Natural killer cell (primary cell): ENCODE measurements at regions not wholly inside any gene's neighbourhood (a gene's known extent, or its start where the extent isn't known, plus 50 kb on each side); places are given as distances from the start of the nearest gene placed in this dataset.

Experiments used
- ATAC-seq, 3 donors: fragments of 150-1000 bp in 2 of 3; fragments of 200-7000 bp in 1 of 3; cut with Tn5 transposase; 1 replicate in 1 of 3; 2 replicates in 2 of 3; pipeline ENCODE4 v1.10.0; 2021; ENCODE audit warnings: mild to moderate bottlenecking in 2 of 3, moderate library complexity in 2 of 3
- DNase-seq, 2 donors: peaks; one replicate each; pipeline versions ENCODE4 v3.0.0 to v3.0.0-alpha.2; 2013 to 2021; ENCODE audit warnings: mixed read lengths in 1 of 2
- H3K27ac ChIP-seq: one replicate; pipeline ENCODE4 v1.5.1; 2013; ENCODE audit warnings: mild to moderate bottlenecking, low read length
- H3K27me3 ChIP-seq: one replicate; pipeline ENCODE4 v1.6.1; 2013; ENCODE audit warnings: low read length; ENCODE audit not compliant: control insufficient read depth, insufficient read depth
- H3K36me3 ChIP-seq: one replicate; pipeline ENCODE4 v1.6.1; 2013; ENCODE audit warnings: low read length; ENCODE audit not compliant: control insufficient read depth, insufficient read depth
- H3K4me1 ChIP-seq: one replicate; pipeline ENCODE4 v1.6.1; 2013; ENCODE audit warnings: low read length; ENCODE audit not compliant: control insufficient read depth, insufficient read depth
- H3K4me3 ChIP-seq: one replicate; pipeline ENCODE4 v1.5.1; 2013; ENCODE audit warnings: low read length
- H3K9me3 ChIP-seq: one replicate; pipeline ENCODE4 v1.6.1; 2013; ENCODE audit warnings: low read length; ENCODE audit not compliant: control insufficient read depth, insufficient read depth
- H3K27ac Mint-ChIP-seq, 2 donors: one replicate each; pipeline ENCODE4 v1.8.0; 2022; ENCODE audit warnings: mild to moderate bottlenecking in 2 of 2, mixed read lengths in 2 of 2, moderate library complexity in 1 of 2
- H3K27me3 Mint-ChIP-seq, 2 donors: one replicate each; pipeline ENCODE4 v1.8.0; 2022; ENCODE audit warnings: low read depth in 2 of 2, mixed read lengths in 2 of 2
- H3K36me3 Mint-ChIP-seq: one replicate; pipeline ENCODE4 v1.8.0; 2022; ENCODE audit warnings: mixed read lengths
- H3K4me1 Mint-ChIP-seq, 2 donors: one replicate each; pipeline ENCODE4 v1.8.0; 2022; ENCODE audit warnings: mixed read lengths in 2 of 2
- H3K4me3 Mint-ChIP-seq: one replicate; pipeline ENCODE4 v1.8.0; 2022; ENCODE audit warnings: mild to moderate bottlenecking, moderate library complexity, mixed read lengths
- H3K9me3 Mint-ChIP-seq, 2 donors: one replicate each; pipeline ENCODE4 v1.8.0; 2022; ENCODE audit warnings: mixed read lengths in 2 of 2
- WGBS: methylation state at CpG from one replicate; pipeline ENCODE4 v1.1.7; 2013; ENCODE audit warnings: missing lambda C conversion rate; ENCODE audit not compliant: insufficient coverage; 5-methylcytosine and 5-hydroxymethylcytosine counted together
- intact Hi-C: fragments of 100-400 bp; cut with micrococcal nuclease; formaldehyde crosslinking; loops from one replicate; pipeline ENCODE4 v1.14.2; 2022
- TF ChIP-seq, protein P1 (sequence below): fragments of 200-600 bp; IDR thresholded peaks from one replicate; pipeline ENCODE4 v1.8.0; 2022; ENCODE audit warnings: antibody characterized with exemption

GRCh38 chr6:140912686-140913085 is 1220.0 kb upstream of the GJE1 start:
- no peak for ATAC-seq
- H3K27me3 ChIP-seq, result no peaks in the 10 kb centered on the region
- intact Hi-C loops, result no loop called here

DNA sequence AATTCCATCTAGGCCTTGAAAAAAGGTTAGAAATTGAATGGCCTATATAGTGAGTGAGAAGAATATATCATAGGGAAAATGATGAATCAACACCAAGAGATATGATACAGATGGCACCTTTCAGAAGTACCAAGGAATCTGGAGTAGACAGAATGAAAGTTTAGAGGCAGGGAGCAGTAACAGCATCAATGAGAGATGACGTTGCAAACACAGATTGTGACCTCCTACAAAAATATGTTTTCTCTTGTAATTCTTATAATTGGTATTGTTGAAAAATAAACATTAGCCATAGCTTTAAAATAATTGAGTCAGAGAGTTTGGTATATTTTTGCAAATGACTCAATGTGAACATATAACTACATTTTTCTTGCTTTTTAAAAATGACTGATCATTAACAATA is 1223.1 kb upstream of the GJE1 start:
- H3K4me3 Mint-ChIP-seq, result no peak overlapping the region
- H3K27me3 Mint-ChIP-seq, result no peaks in the 10 kb centered on the region
- no peaks in the 10 kb centered on the region for H3K9me3 Mint-ChIP-seq
- intact Hi-C loops, result no loop called here
- no peak overlapping the region for H3K27ac ChIP-seq
- no peaks in the 10 kb centered on the region for H3K36me3 ChIP-seq
- DNase-seq (no peak), ATAC-seq (no peak)
- WGBS, result no CpG with 5 or more reads among the region's 1 CpG
- no peaks in the 10 kb centered on the region for H3K4me1 Mint-ChIP-seq
- no peaks in the 10 kb centered on the region for H3K4me1 ChIP-seq
- no peaks in the 10 kb centered on the region for H3K27me3 ChIP-seq
- H3K4me3 ChIP-seq, result no peak overlapping the region
- TF ChIP-seq, protein P1, sequence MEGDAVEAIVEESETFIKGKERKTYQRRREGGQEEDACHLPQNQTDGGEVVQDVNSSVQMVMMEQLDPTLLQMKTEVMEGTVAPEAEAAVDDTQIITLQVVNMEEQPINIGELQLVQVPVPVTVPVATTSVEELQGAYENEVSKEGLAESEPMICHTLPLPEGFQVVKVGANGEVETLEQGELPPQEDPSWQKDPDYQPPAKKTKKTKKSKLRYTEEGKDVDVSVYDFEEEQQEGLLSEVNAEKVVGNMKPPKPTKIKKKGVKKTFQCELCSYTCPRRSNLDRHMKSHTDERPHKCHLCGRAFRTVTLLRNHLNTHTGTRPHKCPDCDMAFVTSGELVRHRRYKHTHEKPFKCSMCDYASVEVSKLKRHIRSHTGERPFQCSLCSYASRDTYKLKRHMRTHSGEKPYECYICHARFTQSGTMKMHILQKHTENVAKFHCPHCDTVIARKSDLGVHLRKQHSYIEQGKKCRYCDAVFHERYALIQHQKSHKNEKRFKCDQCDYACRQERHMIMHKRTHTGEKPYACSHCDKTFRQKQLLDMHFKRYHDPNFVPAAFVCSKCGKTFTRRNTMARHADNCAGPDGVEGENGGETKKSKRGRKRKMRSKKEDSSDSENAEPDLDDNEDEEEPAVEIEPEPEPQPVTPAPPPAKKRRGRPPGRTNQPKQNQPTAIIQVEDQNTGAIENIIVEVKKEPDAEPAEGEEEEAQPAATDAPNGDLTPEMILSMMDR, result no peak
- no peaks in the 10 kb centered on the region for H3K9me3 ChIP-seq
- H3K36me3 Mint-ChIP-seq, result no peaks in the 10 kb centered on the region
- no peak overlapping the region for H3K27ac Mint-ChIP-seq

More at GRCh38 chr6:140912686-140913085, 1220.0 kb upstream of the GJE1 start:
- Histone ChIP-seq H3K4me3 (no peak overlapping the region), H3K27ac (no peak overlapping the region), H3K4me1 (no peaks in the 10 kb centered on the region), H3K36me3 (no peaks in the 10 kb centered on the region), H3K9me3 (no peaks in the 10 kb centered on the region)
- Mint-ChIP-seq H3K27me3 (no peaks in the 10 kb centered on the region), H3K4me1 (no peaks in the 10 kb centered on the region), H3K27ac (no peak overlapping the region), H3K36me3 (no peaks in the 10 kb centered on the region), H3K9me3 (no peaks in the 10 kb centered on the region), H3K4me3 (no peak overlapping the region)
- WGBS, result 65% methylated on average over 3 of the region's 3 CpGs
- TF ChIP-seq, protein P1, result no peak
- DNase-seq, result no peak

- DNase-seq (no peak), ATAC-seq (no peak)
- no peaks in the 10 kb centered on the region for H3K36me3 ChIP-seq
- Mint-ChIP-seq H3K4me1 (no peaks in the 10 kb centered on the region), H3K4me3 (no peak overlapping the region), H3K27ac (no peak overlapping the region), H3K9me3 (no peaks in the 10 kb centered on the region), H3K36me3 (no peaks in the 10 kb centered on the region), H3K27me3 (no peaks in the 10 kb centered on the region)
- TF ChIP-seq, protein P1, result no peak
- no peak overlapping the region for H3K4me3 ChIP-seq
- no peak overlapping the region for H3K27ac ChIP-seq
- no peaks in the 10 kb centered on the region for H3K27me3 ChIP-seq
- H3K4me1 ChIP-seq, result no peaks in the 10 kb centered on the region
- no peaks in the 10 kb centered on the region for H3K9me3 ChIP-seq
- intact Hi-C loops, result no loop called here
These were observed 1223.6 kb upstream of the GJE1 start for GRCh38 chr6:140909156-140909555.

DNA sequence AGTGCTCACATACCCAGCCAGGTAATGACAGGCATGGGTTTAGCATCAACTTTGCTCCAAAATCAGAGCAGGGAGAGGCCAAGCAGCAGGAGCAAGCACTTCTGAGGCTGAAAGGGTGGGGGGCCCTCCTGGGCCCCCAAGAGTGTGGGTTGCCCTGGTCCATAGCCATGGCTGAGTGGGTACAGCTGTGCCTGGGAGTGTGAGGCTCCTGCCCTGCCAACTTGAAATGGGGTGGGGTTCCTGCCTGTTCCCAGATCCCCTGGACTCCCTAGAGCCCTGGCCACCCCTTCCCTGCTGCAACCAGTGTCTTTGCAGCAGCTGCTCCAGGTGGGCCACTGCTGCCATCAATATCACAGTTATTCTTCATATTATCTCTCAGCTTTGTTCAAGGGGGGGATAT is 1224.2 kb upstream of the GJE1 start:
- H3K27ac Mint-ChIP-seq, result no peak overlapping the region
- H3K36me3 Mint-ChIP-seq, result no peaks in the 10 kb centered on the region
- no peaks in the 10 kb centered on the region for H3K9me3 ChIP-seq
- no peak overlapping the region for H3K4me3 ChIP-seq
- no peaks in the 10 kb centered on the region for H3K27me3 ChIP-seq
- intact Hi-C loops, result no loop called here
- TF ChIP-seq, protein P1, result no peak
- H3K9me3 Mint-ChIP-seq, result no peaks in the 10 kb centered on the region
- H3K4me1 Mint-ChIP-seq, result no peaks in the 10 kb centered on the region
- H3K27me3 Mint-ChIP-seq, result no peaks in the 10 kb centered on the region
- DNase-seq, result no peak
- no peaks in the 10 kb centered on the region for H3K4me1 ChIP-seq
- H3K36me3 ChIP-seq, result no peaks in the 10 kb centered on the region
- H3K4me3 Mint-ChIP-seq, result no peak overlapping the region
- no peak overlapping the region for H3K27ac ChIP-seq
- ATAC-seq, result no peak
